Esophagus (tissue), 2 donors: ENCODE measurements at regions not wholly inside any gene's neighbourhood (a gene's known extent, or its start where the extent isn't known, plus 50 kb on each side); places are given as distances from the start of the nearest gene placed in this dataset.

Experiments used
- H3K27ac ChIP-seq, 2 donors: one replicate each; pipeline ENCODE4 v1.5.1; 2013; ENCODE audit warnings: low read depth in 2 of 2, mild to moderate bottlenecking in 2 of 2, inconsistent platforms in 1 of 2, low read length in 1 of 2, moderate library complexity in 1 of 2
- H3K27me3 ChIP-seq, 2 donors: one replicate each; pipeline ENCODE4 v1.6.1; 2013; ENCODE audit warnings: low read length in 2 of 2, control low read depth in 1 of 2, mild to moderate bottlenecking in 1 of 2; ENCODE audit not compliant: insufficient read depth in 2 of 2, control insufficient read depth in 1 of 2
- H3K36me3 ChIP-seq, 2 donors: one replicate each; pipeline ENCODE4 v1.6.1; 2013; ENCODE audit warnings: low read length in 1 of 2; ENCODE audit not compliant: control insufficient read depth in 2 of 2, insufficient read depth in 2 of 2
- H3K4me1 ChIP-seq, 2 donors: one replicate each; pipeline ENCODE4 v1.6.1; 2013; ENCODE audit warnings: low read length in 1 of 2; ENCODE audit not compliant: control insufficient read depth in 2 of 2, insufficient read depth in 2 of 2
- H3K4me3 ChIP-seq, 2 donors: one replicate each; pipeline ENCODE4 v1.5.1; 2013; ENCODE audit warnings: low read length in 2 of 2, mild to moderate bottlenecking in 2 of 2, low read depth in 1 of 2, moderate library complexity in 1 of 2
- H3K9me3 ChIP-seq, 2 donors: one replicate each; pipeline ENCODE4 v1.6.1; 2013; ENCODE audit warnings: mild to moderate bottlenecking in 2 of 2, low read depth in 1 of 2, low read length in 1 of 2, moderate library complexity in 1 of 2; ENCODE audit not compliant: control insufficient read depth in 2 of 2, insufficient read depth in 1 of 2
- WGBS, 2 donors: extraction: QIAGEN DNeasy Blood & Tissue Kit; methylation state at CpG; one replicate each; pipeline ENCODE4 v1.1.7; 2013; 5-methylcytosine and 5-hydroxymethylcytosine counted together
- donor health status: healthy with polysubstance abuse.
- donor health status: Bipolar disorder and iron deficiency.

- 71 to 72% methylated on average over 10 of the region's 10 CpGs for WGBS, 2 donors
- Histone ChIP-seq H3K27ac (peak overlapping the region in 1 of 2 donors; percentile 57), H3K9me3 (no peaks in the 10 kb centered on the region)
These were observed 198.6 kb upstream of the IL12A start for GRCh38 chr3:159789742-159790635.

GRCh38 chr3:159791336-159791735 is 197.3 kb upstream of the IL12A start:
- Histone ChIP-seq H3K4me1 (peaks cover 2 to 5% of the 10 kb centered on the region in 2 donors), H3K27ac (no peak overlapping the region), H3K36me3 (no peaks in the 10 kb centered on the region), H3K27me3 (no peaks in the 10 kb centered on the region), H3K9me3 (no peaks in the 10 kb centered on the region), H3K4me3 (no peak overlapping the region)
- WGBS, 2 donors, result 72 to 92% methylated on average over 4 of the region's 4 CpGs

More at GRCh38 chr3:159789742-159790635, 198.6 kb upstream of the IL12A start:
- Histone ChIP-seq H3K36me3 (no peaks in the 10 kb centered on the region), H3K27me3 (no peaks in the 10 kb centered on the region), H3K4me1 (peaks cover 2 to 5% of the 10 kb centered on the region in 2 donors), H3K4me3 (no peak overlapping the region)

GRCh38 chr3:159792070-159792469 is 196.6 kb upstream of the IL12A start:
- Histone ChIP-seq H3K36me3 (no peaks in the 10 kb centered on the region), H3K4me3 (no peak overlapping the region), H3K27ac (no peak overlapping the region), H3K9me3 (no peaks in the 10 kb centered on the region), H3K4me1 (peaks cover 2% of the 10 kb centered on the region in 2 donors), H3K27me3 (no peaks in the 10 kb centered on the region)
- 85 to 88% methylated on average over 2 of the region's 2 CpGs for WGBS, 2 donors

DNA sequence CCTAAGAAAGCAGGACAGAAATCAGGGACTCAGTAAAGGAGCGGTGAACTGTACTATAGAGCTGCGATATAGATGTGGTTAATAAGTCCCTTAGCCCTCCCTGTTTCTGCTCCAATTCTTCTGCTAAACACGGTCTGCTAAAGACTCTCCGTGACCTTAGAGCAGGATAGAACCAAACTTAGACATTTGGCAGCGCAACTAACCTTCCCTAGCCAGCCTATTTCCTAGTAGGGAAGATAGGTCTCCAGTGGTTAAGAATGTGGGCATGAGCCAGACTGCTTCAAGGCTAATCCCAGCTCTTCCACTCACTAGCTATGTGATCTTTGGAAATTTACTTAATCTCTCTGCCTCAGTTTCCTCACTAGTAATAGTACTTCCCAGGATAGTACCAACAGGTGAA is 193.6 kb upstream of the IL12A start:
- no peaks in the 10 kb centered on the region for H3K36me3 ChIP-seq
- peak overlapping the region; percentile 44 to 73 for H3K27ac ChIP-seq
- H3K4me3 ChIP-seq, result no peak overlapping the region
- no peaks in the 10 kb centered on the region for H3K27me3 ChIP-seq
- WGBS, 2 donors, result 71 to 77% methylated on average over 5 of the region's 5 CpGs
- H3K4me1 ChIP-seq, result no peaks in the 10 kb centered on the region
- H3K9me3 ChIP-seq, result no peaks in the 10 kb centered on the region

- peak overlapping the region; percentile 17 to 40 for H3K27ac ChIP-seq
- 77 to 79% methylated on average over 2 of the region's 2 CpGs for WGBS, 2 donors
These were observed 192.9 kb upstream of the IL12A start for GRCh38 chr3:159795681-159796175.

DNA sequence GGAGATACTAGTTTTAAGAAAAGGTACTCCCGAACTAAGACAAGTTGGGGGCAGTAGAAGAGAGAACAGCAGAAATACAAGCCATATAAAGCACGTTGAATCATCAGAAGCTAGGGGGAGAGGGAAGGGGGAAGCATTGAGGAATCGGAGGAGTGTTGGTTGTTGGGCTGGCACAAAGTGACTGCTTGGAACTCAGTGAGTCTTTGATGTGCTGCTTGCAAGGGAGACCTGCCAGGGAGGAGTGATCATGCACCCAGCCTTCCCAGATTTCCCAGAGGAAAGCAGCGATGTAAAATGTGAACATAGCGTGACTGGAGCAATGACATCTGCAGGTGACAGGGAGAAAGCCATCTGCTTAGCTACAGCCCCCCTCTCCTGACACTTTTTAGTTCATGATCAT is 192.4 kb upstream of the IL12A start:
- no peaks in the 10 kb centered on the region for H3K36me3 ChIP-seq
- H3K27ac ChIP-seq, result peak overlapping the region; percentile 17 to 40
- H3K27me3 ChIP-seq, result no peaks in the 10 kb centered on the region
- H3K4me3 ChIP-seq, result no peak overlapping the region
- no peaks in the 10 kb centered on the region for H3K4me1 ChIP-seq
- 59 to 63% methylated on average over 5 of the region's 5 CpGs for WGBS, 2 donors
- H3K9me3 ChIP-seq, result no peaks in the 10 kb centered on the region

More at GRCh38 chr3:159795681-159796175, 192.9 kb upstream of the IL12A start:
- Histone ChIP-seq H3K36me3 (no peaks in the 10 kb centered on the region), H3K4me1 (no peaks in the 10 kb centered on the region), H3K27me3 (no peaks in the 10 kb centered on the region), H3K4me3 (no peak overlapping the region), H3K9me3 (no peaks in the 10 kb centered on the region)

GRCh38 chr3:159796744-159797143 is 191.9 kb upstream of the IL12A start:
- Histone ChIP-seq H3K4me1 (no peaks in the 10 kb centered on the region), H3K27ac (peak overlapping the region in 1 of 2 donors; percentile 17)

GRCh38 chr3:159797771-159798170 is 190.9 kb upstream of the IL12A start:
- H3K36me3 ChIP-seq, result no peaks in the 10 kb centered on the region
- H3K9me3 ChIP-seq, result no peaks in the 10 kb centered on the region
- peak overlapping the region; percentile 13 to 31 for H3K27ac ChIP-seq
- H3K27me3 ChIP-seq, result no peaks in the 10 kb centered on the region
- H3K4me3 ChIP-seq, result no peak overlapping the region
- H3K4me1 ChIP-seq, result no peaks in the 10 kb centered on the region

More at GRCh38 chr3:159796744-159797143, 191.9 kb upstream of the IL12A start:
- H3K4me3 ChIP-seq, result no peak overlapping the region
- H3K27me3 ChIP-seq, result no peaks in the 10 kb centered on the region
- H3K9me3 ChIP-seq, result no peaks in the 10 kb centered on the region
- no peaks in the 10 kb centered on the region for H3K36me3 ChIP-seq
- WGBS, 2 donors, result 40 to 58% methylated on average over 1 of the region's 1 CpG

DNA sequence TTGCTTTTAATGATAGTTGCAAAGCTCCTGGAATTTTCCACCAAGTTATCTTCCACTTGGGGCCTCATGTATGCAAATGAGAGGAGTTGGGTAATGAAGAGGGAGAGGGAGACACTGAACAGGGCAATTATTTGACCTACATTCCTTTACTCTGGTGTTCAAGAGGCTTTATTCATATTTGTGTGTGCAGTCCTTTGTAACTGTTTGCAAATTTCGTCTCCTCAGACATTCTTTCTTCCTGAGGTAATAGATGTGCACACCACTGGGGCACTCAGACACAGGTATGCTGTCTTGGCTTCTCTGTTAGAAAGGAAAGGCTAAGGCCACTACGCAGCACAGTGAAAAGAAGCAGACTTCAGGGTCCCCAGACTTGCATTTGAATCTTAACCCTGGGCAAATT is 189.7 kb upstream of the IL12A start:
- H3K36me3 ChIP-seq, result no peaks in the 10 kb centered on the region
- 64 to 67% methylated on average over 2 of the region's 2 CpGs for WGBS, 2 donors
- H3K27me3 ChIP-seq, result no peaks in the 10 kb centered on the region
- H3K4me3 ChIP-seq, result no peak overlapping the region
- H3K4me1 ChIP-seq, result no peaks in the 10 kb centered on the region
- no peaks in the 10 kb centered on the region for H3K9me3 ChIP-seq
- H3K27ac ChIP-seq, result no peak overlapping the region
